Lung (tissue), 11 donors: ENCODE measurements at regions not wholly inside any gene's neighbourhood (a gene's known extent, or its start where the extent isn't known, plus 50 kb on each side); places are given as distances from the start of the nearest gene placed in this dataset.
A peak's percentile ranks its signal among the peaks of the same experiment; 100 is the strongest.

ENCODE experiments used
- ATAC-seq: fragments of 200-7000 bp; cut with Tn5 transposase; one replicate; pipeline ENCODE4 v1.9.1; 2020; ENCODE audit warnings: moderate number of reproducible peaks; ENCODE audit not compliant: insufficient read depth, low FRiP score
- DNase-seq, 3 donors: peaks; one replicate each; pipeline ENCODE4 v3.0.0-alpha.2; 2013 to 2017
- H3K27ac ChIP-seq, 2 donors: one replicate each; pipeline ENCODE4 v1.5.1; 2013; ENCODE audit warnings: mild to moderate bottlenecking in 2 of 2, moderate library complexity in 2 of 2, control low read depth in 1 of 2, inconsistent platforms in 1 of 2, low read depth in 1 of 2, low read length in 1 of 2
- H3K27me3 ChIP-seq, 3 donors: one replicate each; pipeline ENCODE4 v1.5.1; 2013; ENCODE audit warnings: low read length in 2 of 3; ENCODE audit not compliant: control insufficient read depth in 3 of 3, insufficient read depth in 3 of 3
- H3K36me3 ChIP-seq, 4 donors: one replicate each; pipeline ENCODE4 v1.5.1; 2013; ENCODE audit warnings: low read length in 4 of 4, mild to moderate bottlenecking in 1 of 4, moderate library complexity in 1 of 4; ENCODE audit not compliant: control insufficient read depth in 4 of 4, insufficient read depth in 4 of 4
- H3K4me1 ChIP-seq, 5 donors: one replicate each; pipeline ENCODE4 v1.5.1; 2013; ENCODE audit warnings: low read length in 5 of 5, mild to moderate bottlenecking in 2 of 5, moderate library complexity in 1 of 5; ENCODE audit not compliant: control insufficient read depth in 5 of 5, insufficient read depth in 5 of 5
- H3K4me3 ChIP-seq: one replicate; pipeline ENCODE4 v1.5.1; 2013; ENCODE audit warnings: mild to moderate bottlenecking, control low read depth, moderate library complexity
- H3K9ac ChIP-seq, 2 donors: one replicate each; pipeline ENCODE4 v1.5.1; 2013; ENCODE audit warnings: low read length in 2 of 2, control low read depth in 1 of 2; ENCODE audit not compliant: insufficient read depth in 1 of 2
- H3K9me3 ChIP-seq, 4 donors: one replicate each; pipeline ENCODE4 v1.5.1; 2013; ENCODE audit warnings: low read length in 3 of 4, mild to moderate bottlenecking in 1 of 4, moderate library complexity in 1 of 4; ENCODE audit not compliant: control insufficient read depth in 4 of 4, insufficient read depth in 3 of 4
- WGBS, 2 donors: extraction: QIAGEN DNeasy Blood & Tissue Kit; methylation state at CpG; one replicate each; pipeline ENCODE4 v1.1.7; 2013; 5-methylcytosine and 5-hydroxymethylcytosine counted together
- TF ChIP-seq, protein P1 (sequence below): IDR thresholded peaks from 2 replicates; pipeline ENCODE4 v1.5.1; 2012; ENCODE audit warnings: mild to moderate bottlenecking; ENCODE audit errors: control extremely low read depth, extremely low read depth
- donor health status: control.
- donor health status: control.
- donor health status: Bipolar disorder and iron deficiency.
- donor health status: healthy.
- donor health status: DM: yes; HTN: yes; CAD: no.

- 86 to 97% methylated on average over 2 of the region's 2 CpGs for WGBS, 2 donors
- Histone ChIP-seq H3K4me3 (no peak overlapping the region), H3K27ac (no peak overlapping the region), H3K4me1 (no peaks in the 10 kb centered on the region), H3K9me3 (no peaks in the 10 kb centered on the region), H3K27me3 (no peaks in the 10 kb centered on the region), H3K36me3 (peaks cover 0 to 2% (median 0%) of the 10 kb centered on the region in 4 donors), H3K9ac (no peak overlapping the region)
- no peak for DNase-seq
- TF ChIP-seq, protein P1, sequence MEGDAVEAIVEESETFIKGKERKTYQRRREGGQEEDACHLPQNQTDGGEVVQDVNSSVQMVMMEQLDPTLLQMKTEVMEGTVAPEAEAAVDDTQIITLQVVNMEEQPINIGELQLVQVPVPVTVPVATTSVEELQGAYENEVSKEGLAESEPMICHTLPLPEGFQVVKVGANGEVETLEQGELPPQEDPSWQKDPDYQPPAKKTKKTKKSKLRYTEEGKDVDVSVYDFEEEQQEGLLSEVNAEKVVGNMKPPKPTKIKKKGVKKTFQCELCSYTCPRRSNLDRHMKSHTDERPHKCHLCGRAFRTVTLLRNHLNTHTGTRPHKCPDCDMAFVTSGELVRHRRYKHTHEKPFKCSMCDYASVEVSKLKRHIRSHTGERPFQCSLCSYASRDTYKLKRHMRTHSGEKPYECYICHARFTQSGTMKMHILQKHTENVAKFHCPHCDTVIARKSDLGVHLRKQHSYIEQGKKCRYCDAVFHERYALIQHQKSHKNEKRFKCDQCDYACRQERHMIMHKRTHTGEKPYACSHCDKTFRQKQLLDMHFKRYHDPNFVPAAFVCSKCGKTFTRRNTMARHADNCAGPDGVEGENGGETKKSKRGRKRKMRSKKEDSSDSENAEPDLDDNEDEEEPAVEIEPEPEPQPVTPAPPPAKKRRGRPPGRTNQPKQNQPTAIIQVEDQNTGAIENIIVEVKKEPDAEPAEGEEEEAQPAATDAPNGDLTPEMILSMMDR, result no peak
- no peak for ATAC-seq
Measured at GRCh38 chr13:73745190-73745589, 389.0 kb downstream of the KLF12 start.

DNA sequence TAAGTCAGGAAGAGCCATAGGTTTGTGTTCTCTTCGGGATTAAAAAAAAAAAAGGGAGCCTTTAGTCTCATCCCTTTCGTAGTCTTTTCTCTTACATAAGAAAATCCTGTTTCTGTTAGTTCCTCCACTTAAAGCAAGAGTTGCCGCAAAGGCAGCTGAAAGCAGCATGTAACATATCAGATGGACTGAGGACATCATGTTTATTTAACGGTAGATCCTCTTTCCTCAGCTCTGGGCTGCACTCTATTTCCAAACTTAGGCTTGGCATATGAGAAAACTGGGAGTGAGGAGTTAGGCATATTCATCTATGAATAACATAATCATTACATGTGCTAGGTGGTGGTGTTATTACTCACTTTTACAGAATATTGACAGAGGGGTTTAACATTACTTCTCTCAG, 391.2 kb downstream of the KLF12 start:
- peak in 2 of 3 donors; percentile 24 to 47 for DNase-seq
- Histone ChIP-seq H3K27me3 (no peaks in the 10 kb centered on the region), H3K36me3 (peaks cover 0 to 2% (median 0%) of the 10 kb centered on the region in 4 donors), H3K4me1 (no peaks in the 10 kb centered on the region), H3K9me3 (no peaks in the 10 kb centered on the region), H3K27ac (no peak overlapping the region), H3K4me3 (no peak overlapping the region), H3K9ac (no peak overlapping the region)
- TF ChIP-seq, protein P1, result no peak
- 74 to 83% methylated on average over 4 of the region's 4 CpGs for WGBS, 2 donors
- ATAC-seq, result no peak

DNA sequence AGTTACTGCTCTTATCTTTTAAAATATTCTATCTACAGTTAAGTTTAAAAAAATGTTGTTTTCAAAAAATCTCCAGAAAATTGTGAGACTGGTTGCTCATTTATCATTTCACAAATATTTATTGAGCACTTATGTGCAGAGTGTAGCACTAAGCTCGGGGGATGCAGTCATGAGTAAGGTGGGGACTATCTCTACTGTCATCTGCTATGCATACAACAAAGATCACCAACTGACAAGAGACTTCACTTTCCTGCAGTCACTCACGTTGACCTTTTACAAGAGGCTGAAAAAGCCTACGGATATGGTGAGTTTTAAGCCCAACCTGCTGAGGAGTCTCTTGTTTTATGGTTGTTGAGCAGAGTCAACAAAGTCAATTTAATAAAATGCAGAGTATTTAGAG, 392.5 kb downstream of the KLF12 start:
- Histone ChIP-seq H3K4me3 (no peak overlapping the region), H3K4me1 (no peaks in the 10 kb centered on the region), H3K9ac (no peak overlapping the region), H3K27me3 (no peaks in the 10 kb centered on the region), H3K36me3 (peaks cover 0 to 2% (median 0%) of the 10 kb centered on the region in 4 donors), H3K27ac (no peak overlapping the region), H3K9me3 (no peaks in the 10 kb centered on the region)
- no peak for ATAC-seq
- TF ChIP-seq, protein P1, result no peak
- no peak for DNase-seq
- 75 to 86% methylated on average over 3 of the region's 3 CpGs for WGBS, 2 donors

DNA sequence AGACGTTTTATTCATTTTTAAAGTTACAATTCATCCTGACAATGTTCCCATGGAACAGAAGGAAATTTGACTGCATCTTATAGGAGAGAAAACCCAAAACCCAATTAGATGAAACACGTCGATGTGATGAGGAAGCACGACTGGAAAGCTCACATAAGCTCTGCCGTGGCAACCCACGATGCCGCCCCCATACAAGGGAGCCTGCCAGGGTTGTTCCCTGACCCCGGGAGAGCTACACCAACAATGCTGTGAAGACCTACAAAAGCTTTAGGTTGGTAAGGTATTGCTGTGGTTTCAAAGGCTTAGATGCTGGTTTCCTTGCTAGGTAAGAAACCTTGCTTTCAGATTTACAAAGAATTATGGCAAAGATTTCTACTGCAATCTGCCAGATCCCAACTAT, 393.1 kb downstream of the KLF12 start:
- ATAC-seq (no peak), DNase-seq (no peak)
- peaks cover 0 to 2% (median 0%) of the 10 kb centered on the region in 4 donors for H3K36me3 ChIP-seq
- H3K27ac ChIP-seq, result no peak overlapping the region
- H3K9me3 ChIP-seq, result no peaks in the 10 kb centered on the region
- TF ChIP-seq, protein P1, result no peak
- WGBS, 2 donors, result 75 to 88% methylated on average over 8 of the region's 8 CpGs
- no peaks in the 10 kb centered on the region for H3K27me3 ChIP-seq
- no peak overlapping the region for H3K4me3 ChIP-seq
- no peaks in the 10 kb centered on the region for H3K4me1 ChIP-seq
- H3K9ac ChIP-seq, result no peak overlapping the region
